ENCODE measurements at regions not wholly inside any gene's neighbourhood (a gene's known extent, or its start where the extent isn't known, plus 50 kb on each side); places are given as distances from the start of the nearest gene placed in this dataset.

DNA sequence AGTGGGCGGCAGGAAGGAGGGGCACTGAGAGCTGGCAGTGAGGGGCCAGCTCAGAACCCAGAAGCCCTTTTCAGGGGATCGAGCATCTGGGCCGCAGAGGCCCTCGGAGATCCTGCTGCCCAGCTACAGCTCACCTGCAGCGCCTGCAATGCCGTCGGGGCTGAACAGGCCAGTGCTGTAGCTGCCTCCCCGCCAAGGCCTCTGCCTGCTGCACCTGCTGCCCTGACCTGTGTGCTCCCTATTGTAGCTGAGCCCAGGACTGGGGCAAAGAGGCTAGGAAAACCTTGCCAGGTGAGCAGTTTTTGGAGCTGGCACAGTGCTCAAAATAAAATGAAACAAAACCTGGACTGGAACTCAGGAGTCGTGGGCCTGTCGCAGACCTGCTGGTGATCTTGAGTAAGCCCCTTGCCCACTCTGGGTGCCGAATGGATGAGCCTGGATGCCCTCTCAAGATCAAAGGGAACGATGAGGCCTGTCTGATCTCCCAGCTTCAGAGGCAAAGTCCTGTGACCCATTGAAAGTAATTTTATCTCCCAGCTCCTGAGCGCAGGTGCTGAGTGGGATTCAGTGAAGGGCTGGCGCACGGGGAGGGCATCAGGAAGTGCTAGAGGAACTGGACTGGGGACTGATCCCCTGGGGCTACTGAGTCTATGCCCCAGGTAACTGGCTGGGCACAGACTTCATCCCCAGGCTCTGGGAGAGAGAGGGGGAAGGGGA, 154.6 kb downstream of the FOXD2 start (continued):
- TF ChIP-seq, protein P1, sequence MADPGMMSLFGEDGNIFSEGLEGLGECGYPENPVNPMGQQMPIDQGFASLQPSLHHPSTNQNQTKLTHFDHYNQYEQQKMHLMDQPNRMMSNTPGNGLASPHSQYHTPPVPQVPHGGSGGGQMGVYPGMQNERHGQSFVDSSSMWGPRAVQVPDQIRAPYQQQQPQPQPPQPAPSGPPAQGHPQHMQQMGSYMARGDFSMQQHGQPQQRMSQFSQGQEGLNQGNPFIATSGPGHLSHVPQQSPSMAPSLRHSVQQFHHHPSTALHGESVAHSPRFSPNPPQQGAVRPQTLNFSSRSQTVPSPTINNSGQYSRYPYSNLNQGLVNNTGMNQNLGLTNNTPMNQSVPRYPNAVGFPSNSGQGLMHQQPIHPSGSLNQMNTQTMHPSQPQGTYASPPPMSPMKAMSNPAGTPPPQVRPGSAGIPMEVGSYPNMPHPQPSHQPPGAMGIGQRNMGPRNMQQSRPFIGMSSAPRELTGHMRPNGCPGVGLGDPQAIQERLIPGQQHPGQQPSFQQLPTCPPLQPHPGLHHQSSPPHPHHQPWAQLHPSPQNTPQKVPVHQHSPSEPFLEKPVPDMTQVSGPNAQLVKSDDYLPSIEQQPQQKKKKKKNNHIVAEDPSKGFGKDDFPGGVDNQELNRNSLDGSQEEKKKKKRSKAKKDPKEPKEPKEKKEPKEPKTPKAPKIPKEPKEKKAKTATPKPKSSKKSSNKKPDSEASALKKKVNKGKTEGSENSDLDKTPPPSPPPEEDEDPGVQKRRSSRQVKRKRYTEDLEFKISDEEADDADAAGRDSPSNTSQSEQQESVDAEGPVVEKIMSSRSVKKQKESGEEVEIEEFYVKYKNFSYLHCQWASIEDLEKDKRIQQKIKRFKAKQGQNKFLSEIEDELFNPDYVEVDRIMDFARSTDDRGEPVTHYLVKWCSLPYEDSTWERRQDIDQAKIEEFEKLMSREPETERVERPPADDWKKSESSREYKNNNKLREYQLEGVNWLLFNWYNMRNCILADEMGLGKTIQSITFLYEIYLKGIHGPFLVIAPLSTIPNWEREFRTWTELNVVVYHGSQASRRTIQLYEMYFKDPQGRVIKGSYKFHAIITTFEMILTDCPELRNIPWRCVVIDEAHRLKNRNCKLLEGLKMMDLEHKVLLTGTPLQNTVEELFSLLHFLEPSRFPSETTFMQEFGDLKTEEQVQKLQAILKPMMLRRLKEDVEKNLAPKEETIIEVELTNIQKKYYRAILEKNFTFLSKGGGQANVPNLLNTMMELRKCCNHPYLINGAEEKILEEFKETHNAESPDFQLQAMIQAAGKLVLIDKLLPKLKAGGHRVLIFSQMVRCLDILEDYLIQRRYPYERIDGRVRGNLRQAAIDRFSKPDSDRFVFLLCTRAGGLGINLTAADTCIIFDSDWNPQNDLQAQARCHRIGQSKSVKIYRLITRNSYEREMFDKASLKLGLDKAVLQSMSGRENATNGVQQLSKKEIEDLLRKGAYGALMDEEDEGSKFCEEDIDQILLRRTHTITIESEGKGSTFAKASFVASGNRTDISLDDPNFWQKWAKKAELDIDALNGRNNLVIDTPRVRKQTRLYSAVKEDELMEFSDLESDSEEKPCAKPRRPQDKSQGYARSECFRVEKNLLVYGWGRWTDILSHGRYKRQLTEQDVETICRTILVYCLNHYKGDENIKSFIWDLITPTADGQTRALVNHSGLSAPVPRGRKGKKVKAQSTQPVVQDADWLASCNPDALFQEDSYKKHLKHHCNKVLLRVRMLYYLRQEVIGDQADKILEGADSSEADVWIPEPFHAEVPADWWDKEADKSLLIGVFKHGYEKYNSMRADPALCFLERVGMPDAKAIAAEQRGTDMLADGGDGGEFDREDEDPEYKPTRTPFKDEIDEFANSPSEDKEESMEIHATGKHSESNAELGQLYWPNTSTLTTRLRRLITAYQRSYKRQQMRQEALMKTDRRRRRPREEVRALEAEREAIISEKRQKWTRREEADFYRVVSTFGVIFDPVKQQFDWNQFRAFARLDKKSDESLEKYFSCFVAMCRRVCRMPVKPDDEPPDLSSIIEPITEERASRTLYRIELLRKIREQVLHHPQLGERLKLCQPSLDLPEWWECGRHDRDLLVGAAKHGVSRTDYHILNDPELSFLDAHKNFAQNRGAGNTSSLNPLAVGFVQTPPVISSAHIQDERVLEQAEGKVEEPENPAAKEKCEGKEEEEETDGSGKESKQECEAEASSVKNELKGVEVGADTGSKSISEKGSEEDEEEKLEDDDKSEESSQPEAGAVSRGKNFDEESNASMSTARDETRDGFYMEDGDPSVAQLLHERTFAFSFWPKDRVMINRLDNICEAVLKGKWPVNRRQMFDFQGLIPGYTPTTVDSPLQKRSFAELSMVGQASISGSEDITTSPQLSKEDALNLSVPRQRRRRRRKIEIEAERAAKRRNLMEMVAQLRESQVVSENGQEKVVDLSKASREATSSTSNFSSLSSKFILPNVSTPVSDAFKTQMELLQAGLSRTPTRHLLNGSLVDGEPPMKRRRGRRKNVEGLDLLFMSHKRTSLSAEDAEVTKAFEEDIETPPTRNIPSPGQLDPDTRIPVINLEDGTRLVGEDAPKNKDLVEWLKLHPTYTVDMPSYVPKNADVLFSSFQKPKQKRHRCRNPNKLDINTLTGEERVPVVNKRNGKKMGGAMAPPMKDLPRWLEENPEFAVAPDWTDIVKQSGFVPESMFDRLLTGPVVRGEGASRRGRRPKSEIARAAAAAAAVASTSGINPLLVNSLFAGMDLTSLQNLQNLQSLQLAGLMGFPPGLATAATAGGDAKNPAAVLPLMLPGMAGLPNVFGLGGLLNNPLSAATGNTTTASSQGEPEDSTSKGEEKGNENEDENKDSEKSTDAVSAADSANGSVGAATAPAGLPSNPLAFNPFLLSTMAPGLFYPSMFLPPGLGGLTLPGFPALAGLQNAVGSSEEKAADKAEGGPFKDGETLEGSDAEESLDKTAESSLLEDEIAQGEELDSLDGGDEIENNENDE (IDR thresholded peaks at IDR 0.05; ENCODE audit: insufficient replicate concordance, low read length): no peak
- TF ChIP-seq TAF7 (optimal IDR thresholded peaks at IDR 0.05; ENCODE audit: borderline replicate concordance, low read depth, low read length) (no peak), BACH1 (IDR thresholded peaks at IDR 0.05; ENCODE audit: low read length) (no peak), POLR2AphosphoS5 (IDR thresholded peaks at IDR 0.05; ENCODE audit: low read depth, low read length) (no peak), BCL11A (IDR thresholded peaks at IDR 0.05; ENCODE audit: low read depth in 2 of 2, low read length in 2 of 2) (no peak), CBX5 (IDR thresholded peaks at IDR 0.05; ENCODE audit: low read depth, low read length) (no peak), TEAD4 (IDR thresholded peaks at IDR 0.05; ENCODE audit: low read depth, low read length) (no peak), SIN3A (conservative IDR thresholded peaks at IDR 0.05 in 1 of 2, IDR thresholded peaks at IDR 0.05 in 1 of 2; ENCODE audit: low read depth in 1 of 2, low read length in 2 of 2) (no peak), POLR2A (IDR thresholded peaks at IDR 0.05; ENCODE audit: control extremely low read depth in 1 of 2, low read depth in 2 of 2, low read length in 2 of 2) (no peak), SP2 (IDR thresholded peaks at IDR 0.05; ENCODE audit: low read length) (no peak)
- TF ChIP-seq, protein P2, sequence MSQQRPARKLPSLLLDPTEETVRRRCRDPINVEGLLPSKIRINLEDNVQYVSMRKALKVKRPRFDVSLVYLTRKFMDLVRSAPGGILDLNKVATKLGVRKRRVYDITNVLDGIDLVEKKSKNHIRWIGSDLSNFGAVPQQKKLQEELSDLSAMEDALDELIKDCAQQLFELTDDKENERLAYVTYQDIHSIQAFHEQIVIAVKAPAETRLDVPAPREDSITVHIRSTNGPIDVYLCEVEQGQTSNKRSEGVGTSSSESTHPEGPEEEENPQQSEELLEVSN (IDR thresholded peaks at IDR 0.05): no peak

Measured in H1 (cell line).